SK-MEL-5 (cell line): ENCODE measurements at regions not wholly inside any gene's neighbourhood (a gene's known extent, or its start where the extent isn't known, plus 50 kb on each side); places are given as distances from the start of the nearest gene placed in this dataset.
"Not testable (repeated sequence)": the region's sequence is repeated elsewhere in the genome, so short reads cannot be mapped to it uniquely, and the experiment has no call there.

ENCODE experiments used
- DNase-seq: peaks from one replicate; pipeline ENCODE4 v3.0.0-alpha.2; 2016; ENCODE audit warnings: low read depth, low spot score
- in situ Hi-C: cut with HindIII; loops from 2 replicates; pipeline ENCODE4 v1.10.0; 2016; ENCODE audit warnings: low sequenced_read_pairs, high pct_unique_total_duplicates, low pct_unique_long_range_greater_than_20kb

GRCh38 chr11:122604621-122605020 lies 50.9 kb upstream of the UBASH3B start:
- no peak for DNase-seq
- in situ Hi-C loops: no loop called here

- DNase-seq: no peak
- in situ Hi-C loops: no loop called here
These were observed 54.1 kb upstream of the UBASH3B start for GRCh38 chr11:122601141-122602125.

- DNase-seq: no peak
- in situ Hi-C loops: no loop called here
These were observed 55.2 kb upstream of the UBASH3B start for GRCh38 chr11:122600290-122600689.

- in situ Hi-C loops: no loop called here
- DNase-seq: no peak
These were observed 56.1 kb upstream of the UBASH3B start for GRCh38 chr11:122599434-122599833.

GRCh38 chr11:122598971-122599370 lies 56.6 kb upstream of the UBASH3B start:
- in situ Hi-C loops: no loop called here

GRCh38 chr11:122597511-122597910 lies 58.0 kb upstream of the UBASH3B start:
- no peak for DNase-seq
- in situ Hi-C loops: no loop called here

More at GRCh38 chr11:122598971-122599370, 56.6 kb upstream of the UBASH3B start:
- peak; percentile 56 for DNase-seq

- in situ Hi-C loops: no loop called here
- peak; percentile 66 for DNase-seq
These were observed 60.4 kb upstream of the UBASH3B start for GRCh38 chr11:122594986-122595645.

- in situ Hi-C loops: no loop called here
- DNase-seq: no peak
These were observed 61.8 kb upstream of the UBASH3B start for GRCh38 chr11:122593473-122594420.

- no peak for DNase-seq
- in situ Hi-C loops: no loop called here
These were observed 62.9 kb upstream of the UBASH3B start for GRCh38 chr11:122592641-122593040.

- DNase-seq: no peak
- in situ Hi-C loops: no loop called here
These were observed 70.9 kb upstream of the UBASH3B start for GRCh38 chr11:122584670-122585069.

- DNase-seq, in situ Hi-C loops: not testable (repeated sequence)
These were observed 75.5 kb upstream of the UBASH3B start for GRCh38 chr11:122580071-122580470.

GRCh38 chr11:122578171-122578825 lies 77.2 kb upstream of the UBASH3B start:
- DNase-seq: peak; percentile 13
- in situ Hi-C loops: no loop called here

GRCh38 chr11:122572592-122572991 lies 82.9 kb upstream of the UBASH3B start:
- in situ Hi-C loops: no loop called here
- no peak for DNase-seq

GRCh38 chr11:122563761-122564160 lies 91.8 kb upstream of the UBASH3B start:
- in situ Hi-C loops: no loop called here
- DNase-seq: no peak

- peak; percentile 92 for DNase-seq
- in situ Hi-C loops: no loop called here
These were observed 95.7 kb upstream of the UBASH3B start for GRCh38 chr11:122559734-122560382.

- DNase-seq: peak; percentile 8
- in situ Hi-C loops: not testable (repeated sequence)
These were observed 96.3 kb upstream of the UBASH3B start for GRCh38 chr11:122559218-122559617.

- in situ Hi-C loops, DNase-seq: not testable (repeated sequence)
These were observed 98.4 kb upstream of the UBASH3B start for GRCh38 chr11:122557163-122557562.
